A549 (cell line): ENCODE measurements at regions not wholly inside any gene's neighbourhood (a gene's known extent, or its start where the extent isn't known, plus 50 kb on each side); places are given as distances from the start of the nearest gene placed in this dataset.

Experiments
- ATAC-seq, 2 experiments: fragments of 200-7000 bp in 1 of 2; fragments of >200 bp in 1 of 2; cut with Nextera tagmentation in 1 of 2; cut with Tn5 transposase in 1 of 2; 3 replicates each; pipeline versions ENCODE4 v1.8.0 to v1.9.1; 2018 to 2020; ENCODE audit warnings: mild to moderate bottlenecking in 1 of 2, moderate library complexity in 1 of 2
- CTCF ChIA-PET: fragments of 300-600 bp; sonication (Branson Sonifier 250); formaldehyde crosslinking; extraction: SDS; loops from one replicate; lab custom pipeline; 2021; ENCODE audit warnings: antibody characterized with exemption, inconsistent platforms; lab: Yijun Ruan, JAX
- POLR2A ChIA-PET: fragments of 350-600 bp; formaldehyde crosslinking; extraction: SDS; loops from one replicate; lab custom pipeline; 2021; ENCODE audit warnings: antibody characterized with exemption, inconsistent platforms; lab: Yijun Ruan, JAX
- DNase-seq, 2 experiments: peaks; one replicate each; pipeline versions ENCODE4 v3.0.0 to v3.0.0-alpha.2; 2011 to 2016; ENCODE audit warnings: low read depth in 1 of 2, low spot score in 1 of 2
- FAIRE-seq: peaks from 2 replicates; lab custom pipeline; 2011; peaks lifted over from hg19 to GRCh38; lab: Jason Lieb, UNC
- H3K27ac ChIP-seq, 2 experiments: fragments of >200 bp; sonication (Bioruptor Twin); formaldehyde crosslinking; 3 replicates each; pipeline ENCODE4 v1.5.1; 2016 to 2017
- H3K4me1 ChIP-seq: fragments of >200 bp; sonication (Bioruptor Twin); formaldehyde crosslinking; 3 replicates; pipeline ENCODE4 v1.6.1; 2016
- H3K4me2 ChIP-seq: fragments of >200 bp; sonication (Bioruptor Twin); formaldehyde crosslinking; 3 replicates; pipeline ENCODE4 v1.6.1; 2016
- H3K4me3 ChIP-seq: fragments of >200 bp; sonication (Bioruptor Twin); formaldehyde crosslinking; 3 replicates; pipeline ENCODE4 v1.5.1; 2016
- H3K9me3 ChIP-seq: fragments of >200 bp; sonication (Bioruptor Twin); formaldehyde crosslinking; 3 replicates; pipeline ENCODE4 v1.6.1; 2016
- CEBPB ChIP-seq, 2 experiments: fragments of >200 bp in 1 of 2; sonication (Bioruptor Twin) in 1 of 2; formaldehyde crosslinking in 1 of 2; IDR thresholded peaks; 2 replicates each; pipeline ENCODE4 v1.6.1; 2012 to 2016
- CHD2 ChIP-seq: fragments of 150-350 bp; IDR thresholded peaks from 2 replicates; pipeline ENCODE4 v1.6.1; 2014; ENCODE audit warnings: low read length; ENCODE audit not compliant: partially characterized antibody
- EP300 ChIP-seq, 2 experiments: fragments of >200 bp; sonication (Bioruptor Twin); formaldehyde crosslinking; IDR thresholded peaks; 2 replicates in 1 of 2; 3 replicates in 1 of 2; pipeline ENCODE4 v1.6.1; 2016 to 2017
- ESRRA ChIP-seq: fragments of 150-350 bp; IDR thresholded peaks from 2 replicates; pipeline ENCODE4 v1.6.1; 2014; ENCODE audit warnings: mild to moderate bottlenecking, low read length, borderline replicate concordance
- FOSL2 ChIP-seq, 2 experiments: fragments of 450-650 bp in 1 of 2; fragments of >200 bp in 1 of 2; sonication (Bioruptor Twin) in 1 of 2; formaldehyde crosslinking; IDR thresholded peaks; 2 replicates each; pipeline versions ENCODE4 v1.5.0 to v1.6.1; 2016 to 2020; ENCODE audit warnings: mild to moderate bottlenecking in 1 of 2, moderate library complexity in 1 of 2
- GATA3 ChIP-seq: IDR thresholded peaks from 2 replicates; pipeline ENCODE4 v1.6.1; 2012; ENCODE audit warnings: borderline replicate concordance
- HEYL ChIP-seq: fragments of 250-450 bp; sonication (Bioruptor Pico); IDR thresholded peaks from 2 replicates; pipeline ENCODE4 v1.8.0; 2021; ENCODE audit warnings: mild to moderate bottlenecking, moderate library complexity
- HOXB5 ChIP-seq: fragments of 250-450 bp; sonication (Bioruptor Pico); IDR thresholded peaks from 2 replicates; pipeline ENCODE4 v1.5.0; 2020; ENCODE audit warnings: mild to moderate bottlenecking, moderate library complexity
- NFE2L2 ChIP-seq: fragments of 150-350 bp; conservative IDR thresholded peaks from 2 replicates; pipeline ENCODE4 v1.6.1; 2014; ENCODE audit warnings: low read length
- NPAS2 ChIP-seq: fragments of 250-450 bp; sonication (Bioruptor Pico); IDR thresholded peaks from 2 replicates; pipeline ENCODE4 v1.8.0; 2022; ENCODE audit warnings: mild to moderate bottlenecking, moderate library complexity, borderline replicate concordance
- POLR2AphosphoS2 ChIP-seq: conservative IDR thresholded peaks from 2 replicates; pipeline ENCODE4 v1.6.1; 2012; ENCODE audit warnings: low read length, improper control_type of control experiment, inconsistent platforms
- RCOR1 ChIP-seq: fragments of 150-350 bp; IDR thresholded peaks from 2 replicates; pipeline ENCODE4 v1.6.1; 2014; ENCODE audit warnings: antibody characterized with exemption, low read length, low read depth
- RNF2 ChIP-seq: fragments of 200-600 bp; sonication (generic); IDR thresholded peaks from 2 replicates; pipeline ENCODE4 v1.6.1; 2016; ENCODE audit warnings: low read depth, mild to moderate bottlenecking, antibody characterized with exemption, moderate library complexity, borderline replicate concordance
- TP53 ChIP-seq: fragments of 250-450 bp; sonication (Bioruptor Pico); IDR thresholded peaks from 2 replicates; pipeline ENCODE4 v1.5.0; 2021; ENCODE audit warnings: mild to moderate bottlenecking, moderate library complexity
- ZC3H11A ChIP-seq: fragments of 450-650 bp; IDR thresholded peaks from 2 replicates; pipeline ENCODE4 v1.6.1; 2014; ENCODE audit warnings: antibody characterized with exemption, mild to moderate bottlenecking
- ZFP36 ChIP-seq: fragments of 450-650 bp; IDR thresholded peaks from 2 replicates; pipeline ENCODE4 v1.6.1; 2014; ENCODE audit warnings: borderline replicate concordance; ENCODE audit not compliant: partially characterized antibody
- ZNF302 ChIP-seq: fragments of 250-450 bp; sonication (Bioruptor Pico); IDR thresholded peaks from 2 replicates; pipeline ENCODE4 v1.9.0; 2021; ENCODE audit warnings: inconsistent platforms, mild to moderate bottlenecking, moderate library complexity
- ZSCAN20 ChIP-seq: fragments of 250-450 bp; sonication (Bioruptor Pico); IDR thresholded peaks from 2 replicates; pipeline ENCODE4 v1.8.0; 2022; ENCODE audit warnings: mild to moderate bottlenecking, moderate library complexity
- WGBS: methylation state at CpG from one replicate; pipeline ENCODE4 v1.1.6; 2017; ENCODE audit errors: missing lambda C conversion rate; 5-methylcytosine and 5-hydroxymethylcytosine counted together
- TF ChIP-seq, protein P1 (sequence below): fragments of 250-450 bp; sonication (Bioruptor Pico); IDR thresholded peaks from 2 replicates; pipeline ENCODE4 v1.5.0; 2021; ENCODE audit warnings: mild to moderate bottlenecking, moderate library complexity, borderline replicate concordance
- TF ChIP-seq, protein P2 (sequence below): fragments of 450-650 bp; IDR thresholded peaks from 2 replicates; pipeline ENCODE4 v1.6.1; 2014; ENCODE audit warnings: antibody characterized with exemption

DNA sequence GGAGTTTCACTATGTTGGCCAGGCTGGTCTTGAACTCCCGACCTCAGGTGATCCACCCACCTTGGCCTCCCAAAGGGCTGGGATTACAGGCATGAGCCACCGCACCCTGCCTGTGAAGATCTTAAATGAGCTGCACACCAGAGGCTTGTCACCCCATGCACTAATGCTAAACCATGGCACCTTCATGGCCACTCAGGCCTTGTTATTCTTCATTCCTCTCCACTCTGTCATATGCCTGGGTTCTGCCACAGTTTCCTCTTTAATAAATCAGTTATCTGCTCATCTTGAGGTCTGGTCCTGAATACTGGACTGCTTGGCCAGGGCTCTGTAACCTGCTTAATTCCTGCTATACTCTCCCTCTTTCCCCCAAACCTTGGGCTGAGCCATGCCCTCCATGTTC lies 104.3 kb upstream of the FOXN2 start:
- H3K4me2 ChIP-seq, result no peak overlapping the region
- POLR2A ChIA-PET, result no interaction called here
- FAIRE-seq, result no peak

DNA sequence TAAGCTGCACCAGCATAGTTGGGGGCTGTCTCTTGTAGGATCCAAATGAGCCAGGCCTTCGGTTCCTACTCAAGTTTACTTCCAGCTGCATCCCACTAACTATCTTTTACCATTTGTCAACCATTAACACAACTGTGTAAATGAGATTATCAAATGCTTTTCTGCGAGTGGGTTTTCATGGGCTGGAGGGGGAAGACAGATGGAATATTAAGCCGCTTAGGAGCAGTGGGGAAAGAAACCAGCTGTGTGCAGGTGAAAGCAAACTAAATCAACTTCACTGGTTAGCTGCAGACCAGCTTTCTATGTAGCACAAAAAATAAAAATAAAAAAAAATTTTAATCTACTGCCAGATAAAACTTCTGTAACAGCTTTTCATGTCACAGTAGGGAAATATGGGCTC lies 100.8 kb upstream of the FOXN2 start:
- ChIA-PET POLR2A (no interaction called here), CTCF (no interaction called here)
- Histone ChIP-seq H3K4me1 (peaks cover 7% of the 10 kb centered on the region), H3K4me2 (no peak overlapping the region), H3K27ac (no peak overlapping the region), H3K9me3 (no peaks in the 10 kb centered on the region), H3K4me3 (no peak overlapping the region)
- ATAC-seq (no peak), FAIRE-seq (no peak), DNase-seq (no peak)
- WGBS, result 66% methylated on average over 3 of the region's 3 CpGs
- TF ChIP-seq ZNF302 (CRISPR knock-in tag) (no peak), RCOR1 (no peak), RNF2 (no peak), ZSCAN20 (CRISPR knock-in tag) (no peak), FOSL2 (IDR thresholded peaks at IDR 0.05) (no peak), FOSL2 (CRISPR knock-in tag; IDR thresholded peaks at IDR 0.05) (no peak), TP53 (CRISPR knock-in tag) (no peak)
- TF ChIP-seq, protein P1, sequence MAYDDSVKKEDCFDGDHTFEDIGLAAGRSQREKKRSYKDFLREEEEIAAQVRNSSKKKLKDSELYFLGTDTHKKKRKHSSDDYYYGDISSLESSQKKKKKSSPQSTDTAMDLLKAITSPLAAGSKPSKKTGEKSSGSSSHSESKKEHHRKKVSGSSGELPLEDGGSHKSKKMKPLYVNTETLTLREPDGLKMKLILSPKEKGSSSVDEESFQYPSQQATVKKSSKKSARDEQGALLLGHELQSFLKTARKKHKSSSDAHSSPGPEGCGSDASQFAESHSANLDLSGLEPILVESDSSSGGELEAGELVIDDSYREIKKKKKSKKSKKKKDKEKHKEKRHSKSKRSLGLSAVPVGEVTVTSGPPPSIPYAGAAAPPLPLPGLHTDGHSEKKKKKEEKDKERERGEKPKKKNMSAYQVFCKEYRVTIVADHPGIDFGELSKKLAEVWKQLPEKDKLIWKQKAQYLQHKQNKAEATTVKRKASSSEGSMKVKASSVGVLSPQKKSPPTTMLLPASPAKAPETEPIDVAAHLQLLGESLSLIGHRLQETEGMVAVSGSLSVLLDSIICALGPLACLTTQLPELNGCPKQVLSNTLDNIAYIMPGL (CRISPR knock-in tag), result no peak

More for the DNA sequence above, 104.3 kb upstream of the FOXN2 start:
- WGBS, result 78% methylated on average over 2 of the region's 2 CpGs
- Histone ChIP-seq H3K9me3 (no peaks in the 10 kb centered on the region), H3K4me3 (no peak overlapping the region), H3K27ac (no peak overlapping the region), H3K4me1 (peaks cover 10% of the 10 kb centered on the region)
- CTCF ChIA-PET, result interaction anchor here (1.1 to 1.2 kb wide), 2 partner anchors 11 to 103 kb away, joined by 3 to 4 read pairs; no protein-coding TSS in a partner anchor
- ATAC-seq (no peak), DNase-seq (no peak)
- TF ChIP-seq FOSL2 (IDR thresholded peaks at IDR 0.05), result no peak
- TF ChIP-seq FOSL2 (CRISPR knock-in tag; IDR thresholded peaks at IDR 0.05), result no peak
- TF ChIP-seq ZC3H11A, result no peak
- no peak for TF ChIP-seq HEYL (CRISPR knock-in tag)
- no peak for TF ChIP-seq RCOR1
- TF ChIP-seq HOXB5 (CRISPR knock-in tag), result no peak
- no peak for TF ChIP-seq NFE2L2

- Histone ChIP-seq H3K4me3 (no peak overlapping the region), H3K4me2 (no peak overlapping the region), H3K9me3 (no peaks in the 10 kb centered on the region), H3K4me1 (peaks cover 9% of the 10 kb centered on the region; the same call in 2 of the 3 replicates), H3K27ac (no peak overlapping the region)
- TF ChIP-seq EP300 (IDR thresholded peaks at IDR 0.05) (no peak), NPAS2 (CRISPR knock-in tag) (no peak), CHD2 (no peak), TP53 (CRISPR knock-in tag) (no peak), ZSCAN20 (CRISPR knock-in tag) (no peak), CEBPB (IDR thresholded peaks at IDR 0.05) (no peak)
- TF ChIP-seq, protein P2, sequence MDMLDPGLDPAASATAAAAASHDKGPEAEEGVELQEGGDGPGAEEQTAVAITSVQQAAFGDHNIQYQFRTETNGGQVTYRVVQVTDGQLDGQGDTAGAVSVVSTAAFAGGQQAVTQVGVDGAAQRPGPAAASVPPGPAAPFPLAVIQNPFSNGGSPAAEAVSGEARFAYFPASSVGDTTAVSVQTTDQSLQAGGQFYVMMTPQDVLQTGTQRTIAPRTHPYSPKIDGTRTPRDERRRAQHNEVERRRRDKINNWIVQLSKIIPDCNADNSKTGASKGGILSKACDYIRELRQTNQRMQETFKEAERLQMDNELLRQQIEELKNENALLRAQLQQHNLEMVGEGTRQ, result no peak
- CTCF ChIA-PET, result interaction anchor here (2.1 kb wide), 1 partner anchor 111 kb away, joined by 4 read pairs; no protein-coding TSS in a partner anchor
- no peak for DNase-seq
- ATAC-seq, result no peak
- FAIRE-seq, result no peak
- POLR2A ChIA-PET, result no interaction called here
- 67% methylated on average over 2 of the region's 2 CpGs for WGBS
These were observed 96.3 kb upstream of the FOXN2 start for GRCh38 chr2:48218169-48218568.

GRCh38 chr2:48219234-48219554 lies 95.3 kb upstream of the FOXN2 start:
- DNase-seq (no peak), ATAC-seq (no peak), FAIRE-seq (no peak)
- TF ChIP-seq POLR2AphosphoS2 (no peak), FOSL2 (IDR thresholded peaks at IDR 0.05) (no peak), FOSL2 (CRISPR knock-in tag; IDR thresholded peaks at IDR 0.05) (no peak), RCOR1 (no peak), ZFP36 (no peak), GATA3 (no peak), EP300 (IDR thresholded peaks at IDR 0.05) (no peak), NPAS2 (CRISPR knock-in tag) (no peak), ESRRA (no peak)
- no peak overlapping the region for H3K27ac ChIP-seq
- ChIA-PET POLR2A (no interaction called here), CTCF (interaction anchor here (1.0 to 2.1 kb wide), 2 partner anchors 102 to 112 kb away, joined by 3 to 4 read pairs; no protein-coding TSS in a partner anchor)
- H3K4me3 ChIP-seq, result no peak overlapping the region
- 51% methylated on average over 3 of the region's 3 CpGs for WGBS
- peaks cover 9% of the 10 kb centered on the region; the same call in 2 of the 3 replicates for H3K4me1 ChIP-seq
- H3K9me3 ChIP-seq, result no peaks in the 10 kb centered on the region
- no peak overlapping the region for H3K4me2 ChIP-seq
